ENCODE measurements at regions not wholly inside any gene's neighbourhood (a gene's known extent, or its start where the extent isn't known, plus 50 kb on each side); places are given as distances from the start of the nearest gene placed in this dataset.

- Mint-ChIP-seq H3K4me1 (no peaks in the 10 kb centered on the region), H3K27me3 (ENCODE audit: low read depth) (0 out of 2 replicates have a peak, but pooled peaks cover 3% of the 10 kb centered on the region), H3K9me3 (no peaks in the 10 kb centered on the region), H3K4me3 (no peak overlapping the region), H3K27ac (no peak overlapping the region), H3K36me3 (no peaks in the 10 kb centered on the region)
- ChIA-PET POLR2A (no interaction called here), CTCF (no interaction called here)
- TF ChIP-seq ZNF671 (CRISPR knock-in tag; IDR thresholded peaks at IDR 0.05) (no peak), RELA (CRISPR knock-in tag; IDR thresholded peaks at IDR 0.05; ENCODE audit: borderline replicate concordance) (no peak), PRRX2 (CRISPR knock-in tag; IDR thresholded peaks at IDR 0.05) (no peak), GRHL2 (CRISPR knock-in tag; IDR thresholded peaks at IDR 0.05; ENCODE audit: insufficient replicate concordance, severe bottlenecking) (no peak), ZNF263 (CRISPR knock-in tag; IDR thresholded peaks at IDR 0.05; ENCODE audit: low read depth) (no peak), E2F1 (CRISPR knock-in tag; IDR thresholded peaks at IDR 0.05) (no peak), HMGA2 (CRISPR knock-in tag; IDR thresholded peaks at IDR 0.05) (no peak), ZNF532 (CRISPR knock-in tag; IDR thresholded peaks at IDR 0.05; ENCODE audit: borderline replicate concordance) (no peak), ESRRA (CRISPR knock-in tag; IDR thresholded peaks at IDR 0.05; ENCODE audit: borderline replicate concordance) (no peak), ETV6 (CRISPR knock-in tag; IDR thresholded peaks at IDR 0.05) (no peak), NR1H2 (CRISPR knock-in tag; IDR thresholded peaks at IDR 0.05) (no peak), ATF2 (CRISPR knock-in tag; IDR thresholded peaks at IDR 0.05; ENCODE audit: borderline replicate concordance, low read depth) (no peak), SMAD3 (CRISPR knock-in tag; IDR thresholded peaks at IDR 0.05; ENCODE audit: borderline replicate concordance) (no peak), ZBTB21 (CRISPR knock-in tag; IDR thresholded peaks at IDR 0.05; ENCODE audit: borderline replicate concordance) (no peak), AR (CRISPR knock-in tag; IDR thresholded peaks at IDR 0.05) (no peak), ZNF512 (CRISPR knock-in tag; IDR thresholded peaks at IDR 0.05; ENCODE audit: borderline replicate concordance) (no peak), IRF1 (CRISPR knock-in tag; IDR thresholded peaks at IDR 0.05) (no peak), ZNF138 (CRISPR knock-in tag; conservative IDR thresholded peaks at IDR 0.05) (no peak), NFATC4 (CRISPR knock-in tag; IDR thresholded peaks at IDR 0.05) (no peak)
- ATAC-seq (no peak), DNase-seq (ENCODE audit: low spot score) (no peak)
Observed at GRCh38 chr14:29222006-29222405, 455.4 kb downstream of the FOXG1 start.

Measured in WTC11 (cell line).